ENCODE measurements at regions not wholly inside any gene's neighbourhood (a gene's known extent, or its start where the extent isn't known, plus 50 kb on each side); places are given as distances from the start of the nearest gene placed in this dataset.

DNA sequence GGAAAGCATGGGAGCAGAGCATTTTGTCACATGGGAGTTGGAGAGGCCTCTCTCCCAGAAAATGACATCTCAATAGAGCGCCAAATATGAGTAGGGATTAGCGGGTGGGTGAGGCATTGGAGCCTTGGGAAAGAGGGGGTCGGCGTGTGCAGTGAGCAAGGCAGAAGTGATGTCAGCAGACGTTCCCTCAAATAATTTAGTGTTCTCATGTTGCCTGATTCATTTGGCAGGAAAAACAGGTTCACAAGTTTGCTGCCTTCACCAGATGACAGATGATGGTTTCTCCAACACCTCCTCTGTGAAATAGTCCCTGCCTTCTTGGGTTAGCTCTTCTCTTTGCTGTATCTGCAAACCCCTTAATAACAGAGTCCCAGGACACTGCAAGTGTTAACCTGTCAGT is 118.5 kb upstream of the ARHGAP20 start:
- no peaks in the 10 kb centered on the region for H3K36me3 ChIP-seq (ENCODE audit: control insufficient read depth, insufficient read depth, low read length)
- H3K4me3 ChIP-seq (ENCODE audit: low read depth, low read length), result no peak overlapping the region

DNA sequence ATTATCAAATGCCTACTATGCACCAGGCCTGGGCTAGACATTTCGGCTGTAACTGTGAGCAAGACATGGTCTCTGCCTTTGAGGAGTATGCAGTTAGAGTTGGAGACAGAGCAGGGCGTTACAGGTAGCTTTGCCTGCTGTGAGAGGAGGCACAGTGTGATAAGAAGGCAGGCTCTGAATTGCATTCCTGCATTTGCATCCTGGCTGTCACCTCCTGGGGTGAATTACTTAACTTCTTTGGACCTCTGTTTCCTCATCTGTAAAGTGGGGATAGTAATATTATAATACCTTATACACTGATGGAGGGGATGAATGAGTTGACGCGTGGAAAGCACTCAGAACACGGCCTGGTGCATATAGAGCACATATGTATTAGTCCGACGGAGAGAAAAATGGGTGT is 118.1 kb upstream of the ARHGAP20 start:
- TF ChIP-seq, protein P1, sequence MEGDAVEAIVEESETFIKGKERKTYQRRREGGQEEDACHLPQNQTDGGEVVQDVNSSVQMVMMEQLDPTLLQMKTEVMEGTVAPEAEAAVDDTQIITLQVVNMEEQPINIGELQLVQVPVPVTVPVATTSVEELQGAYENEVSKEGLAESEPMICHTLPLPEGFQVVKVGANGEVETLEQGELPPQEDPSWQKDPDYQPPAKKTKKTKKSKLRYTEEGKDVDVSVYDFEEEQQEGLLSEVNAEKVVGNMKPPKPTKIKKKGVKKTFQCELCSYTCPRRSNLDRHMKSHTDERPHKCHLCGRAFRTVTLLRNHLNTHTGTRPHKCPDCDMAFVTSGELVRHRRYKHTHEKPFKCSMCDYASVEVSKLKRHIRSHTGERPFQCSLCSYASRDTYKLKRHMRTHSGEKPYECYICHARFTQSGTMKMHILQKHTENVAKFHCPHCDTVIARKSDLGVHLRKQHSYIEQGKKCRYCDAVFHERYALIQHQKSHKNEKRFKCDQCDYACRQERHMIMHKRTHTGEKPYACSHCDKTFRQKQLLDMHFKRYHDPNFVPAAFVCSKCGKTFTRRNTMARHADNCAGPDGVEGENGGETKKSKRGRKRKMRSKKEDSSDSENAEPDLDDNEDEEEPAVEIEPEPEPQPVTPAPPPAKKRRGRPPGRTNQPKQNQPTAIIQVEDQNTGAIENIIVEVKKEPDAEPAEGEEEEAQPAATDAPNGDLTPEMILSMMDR (IDR thresholded peaks at IDR 0.05), result no peak
- Histone ChIP-seq H3K36me3 (ENCODE audit: control insufficient read depth, insufficient read depth, low read length) (no peaks in the 10 kb centered on the region), H3K27ac (no peak overlapping the region), H3K9ac (no peak overlapping the region), H3K4me2 (ENCODE audit: low read length) (no peak overlapping the region), H3K4me1 (no peaks in the 10 kb centered on the region), H3K9me3 (ENCODE audit: control insufficient read depth, low read length) (no peaks in the 10 kb centered on the region), H3K4me3 (ENCODE audit: low read depth, low read length) (no peak overlapping the region), H3K79me2 (no peaks in the 10 kb centered on the region), H3K27me3 (ENCODE audit: control insufficient read depth, insufficient read depth, low read length) (no peaks in the 10 kb centered on the region), H2AFZ (no peak overlapping the region)

More for the DNA sequence above, 118.5 kb upstream of the ARHGAP20 start:
- TF ChIP-seq, protein P1 (IDR thresholded peaks at IDR 0.05), result no peak
- no peaks in the 10 kb centered on the region for H3K27me3 ChIP-seq (ENCODE audit: control insufficient read depth, insufficient read depth, low read length)
- H3K79me2 ChIP-seq, result no peaks in the 10 kb centered on the region
- no peaks in the 10 kb centered on the region for H3K9me3 ChIP-seq (ENCODE audit: control insufficient read depth, low read length)
- no peak overlapping the region for H3K27ac ChIP-seq
- no peaks in the 10 kb centered on the region for H3K4me1 ChIP-seq
- no peak overlapping the region for H3K4me2 ChIP-seq (ENCODE audit: low read length)
- no peak overlapping the region for H3K9ac ChIP-seq
- no peak overlapping the region for H2AFZ ChIP-seq

DNA sequence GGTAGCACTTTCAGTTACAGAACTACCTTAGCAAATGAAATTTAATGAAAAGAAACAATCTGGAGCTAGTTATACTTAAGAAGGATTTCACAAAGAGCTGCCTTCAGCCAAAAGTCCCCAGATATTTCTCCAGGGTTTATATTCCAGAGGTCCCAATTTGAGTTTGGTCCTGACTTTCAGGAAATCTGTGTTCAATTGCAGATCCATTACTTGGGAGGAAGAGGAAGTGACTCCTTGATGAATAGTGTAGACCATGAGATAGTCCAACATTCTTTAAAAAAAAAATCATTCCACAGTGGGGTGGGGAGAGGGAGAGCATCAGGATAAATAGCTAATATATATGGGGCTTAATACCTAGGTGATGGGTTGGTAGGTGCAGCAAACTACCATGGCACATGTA is 117.6 kb upstream of the ARHGAP20 start:
- Histone ChIP-seq H3K4me2 (ENCODE audit: low read length) (no peak overlapping the region), H3K4me3 (ENCODE audit: low read depth, low read length) (no peak overlapping the region), H3K36me3 (ENCODE audit: control insufficient read depth, insufficient read depth, low read length) (no peaks in the 10 kb centered on the region), H3K27ac (no peak overlapping the region), H3K27me3 (ENCODE audit: control insufficient read depth, insufficient read depth, low read length) (no peaks in the 10 kb centered on the region), H3K9ac (no peak overlapping the region), H3K9me3 (ENCODE audit: control insufficient read depth, low read length) (no peaks in the 10 kb centered on the region), H2AFZ (no peak overlapping the region), H3K79me2 (no peaks in the 10 kb centered on the region), H3K4me1 (no peaks in the 10 kb centered on the region)
- TF ChIP-seq, protein P1 (IDR thresholded peaks at IDR 0.05), result no peak

- Histone ChIP-seq H3K9ac (no peak overlapping the region), H2AFZ (no peak overlapping the region), H3K27ac (no peak overlapping the region), H3K79me2 (no peaks in the 10 kb centered on the region), H3K4me1 (no peaks in the 10 kb centered on the region), H3K27me3 (ENCODE audit: control insufficient read depth, insufficient read depth, low read length) (no peaks in the 10 kb centered on the region), H3K4me3 (ENCODE audit: low read depth, low read length) (no peak overlapping the region), H3K36me3 (ENCODE audit: control insufficient read depth, insufficient read depth, low read length) (no peaks in the 10 kb centered on the region), H3K9me3 (ENCODE audit: control insufficient read depth, low read length) (no peaks in the 10 kb centered on the region), H3K4me2 (ENCODE audit: low read length) (no peak overlapping the region)
- TF ChIP-seq, protein P1 (IDR thresholded peaks at IDR 0.05), result no peak
Measured at GRCh38 chr11:110828086-110828485, 115.8 kb upstream of the ARHGAP20 start.

- Histone ChIP-seq H3K27me3 (ENCODE audit: control insufficient read depth, insufficient read depth, low read length) (no peaks in the 10 kb centered on the region), H3K4me2 (ENCODE audit: low read length) (no peak overlapping the region), H3K9ac (no peak overlapping the region), H2AFZ (no peak overlapping the region), H3K27ac (no peak overlapping the region), H3K4me3 (ENCODE audit: low read depth, low read length) (no peak overlapping the region), H3K79me2 (no peaks in the 10 kb centered on the region), H3K9me3 (ENCODE audit: control insufficient read depth, low read length) (no peaks in the 10 kb centered on the region), H3K4me1 (no peaks in the 10 kb centered on the region), H3K36me3 (ENCODE audit: control insufficient read depth, insufficient read depth, low read length) (no peaks in the 10 kb centered on the region)
- TF ChIP-seq, protein P1 (IDR thresholded peaks at IDR 0.05), result no peak
Measured at GRCh38 chr11:110827276-110827675, 115.0 kb upstream of the ARHGAP20 start.
